ENCODE measurements at regions not wholly inside any gene's neighbourhood (a gene's known extent, or its start where the extent isn't known, plus 50 kb on each side); places are given as distances from the start of the nearest gene placed in this dataset.

DNA sequence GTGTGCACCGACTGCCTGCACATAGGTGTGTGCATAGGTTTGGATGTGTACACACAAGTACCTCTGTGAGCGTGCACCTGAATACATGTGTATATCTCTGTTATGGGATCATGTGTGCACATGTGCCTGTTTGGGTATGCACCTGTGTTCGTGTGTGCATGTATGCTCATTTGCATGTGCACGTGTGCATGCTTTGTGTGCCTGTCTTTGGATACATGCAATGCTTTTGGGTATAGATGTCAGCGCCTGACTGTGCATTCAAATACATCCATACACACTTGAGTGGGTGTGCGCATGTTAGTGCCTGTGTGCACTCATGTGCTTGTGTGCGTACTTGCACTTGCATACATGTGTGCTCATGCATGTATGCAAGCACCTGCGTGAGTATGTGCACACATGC is 258.1 kb downstream of the IRX2 start:
- DNase-seq (ENCODE audit: low spot score): no peak

DNA sequence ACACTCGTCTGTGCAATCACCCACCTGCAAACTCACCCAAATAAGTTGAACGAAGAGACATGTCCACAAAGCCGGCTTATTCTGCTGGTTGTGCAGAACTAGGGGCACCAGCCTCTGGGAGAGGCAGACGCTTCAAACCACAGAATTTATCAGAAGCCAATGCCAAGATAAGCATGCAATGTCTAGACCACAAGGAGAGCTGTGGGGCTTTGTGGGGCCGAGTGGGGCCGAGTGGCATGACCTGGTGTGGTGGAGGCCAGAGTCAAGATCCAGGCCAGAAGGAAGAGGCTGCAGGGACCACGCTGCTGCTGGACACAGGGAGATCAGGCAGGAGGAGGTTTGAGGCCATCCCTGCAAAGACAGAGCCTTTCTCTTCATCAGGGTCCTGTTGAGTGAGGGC is 259.0 kb downstream of the IRX2 start:
- DNase-seq (ENCODE audit: low spot score): no peak

- no peak for DNase-seq (ENCODE audit: low spot score)
Observed at GRCh38 chr5:2491846-2492245, 259.6 kb downstream of the IRX2 start.

- DNase-seq (ENCODE audit: low spot score): no peak
Observed at GRCh38 chr5:2489306-2489705, 262.2 kb downstream of the IRX2 start.

DNA sequence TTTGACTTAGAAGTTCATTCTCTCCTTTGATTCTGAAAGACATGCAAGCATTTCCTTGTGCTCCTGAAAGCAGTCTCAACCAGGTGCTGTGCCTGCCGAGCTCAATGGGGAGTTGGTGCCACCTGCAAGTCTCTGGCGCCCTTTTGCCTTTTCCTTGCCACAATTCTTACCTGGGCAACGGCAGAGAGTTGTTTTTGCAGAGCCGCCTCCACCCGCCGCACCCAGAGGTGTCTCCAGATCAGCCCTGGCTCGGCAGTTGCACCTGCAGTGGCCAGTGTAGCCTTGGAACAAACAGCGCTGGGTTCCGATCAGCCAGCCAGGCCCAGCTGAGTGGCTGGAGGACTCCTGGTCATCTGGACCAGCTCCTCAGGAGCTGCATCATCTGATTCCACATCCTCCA is 262.9 kb downstream of the IRX2 start:
- DNase-seq (ENCODE audit: low spot score): no peak

GRCh38 chr5:2487152-2487763 is 264.2 kb downstream of the IRX2 start:
- DNase-seq (ENCODE audit: low spot score): no peak

- no peak for DNase-seq (ENCODE audit: low spot score)
Observed at GRCh38 chr5:2486373-2486772, 265.1 kb downstream of the IRX2 start.

GRCh38 chr5:2482778-2483177 is 268.7 kb downstream of the IRX2 start:
- DNase-seq (ENCODE audit: low spot score): no peak

- DNase-seq (ENCODE audit: low spot score): no peak
Observed at GRCh38 chr5:2480871-2481270, 270.6 kb downstream of the IRX2 start.

GRCh38 chr5:2475902-2476301 is 275.6 kb downstream of the IRX2 start:
- no peak for DNase-seq (ENCODE audit: low spot score)

GRCh38 chr5:2472670-2473069 is 278.8 kb downstream of the IRX2 start:
- DNase-seq (ENCODE audit: low spot score): no peak

- DNase-seq (ENCODE audit: low spot score): no peak
Observed at GRCh38 chr5:2471152-2471879, 280.2 kb downstream of the IRX2 start.

DNA sequence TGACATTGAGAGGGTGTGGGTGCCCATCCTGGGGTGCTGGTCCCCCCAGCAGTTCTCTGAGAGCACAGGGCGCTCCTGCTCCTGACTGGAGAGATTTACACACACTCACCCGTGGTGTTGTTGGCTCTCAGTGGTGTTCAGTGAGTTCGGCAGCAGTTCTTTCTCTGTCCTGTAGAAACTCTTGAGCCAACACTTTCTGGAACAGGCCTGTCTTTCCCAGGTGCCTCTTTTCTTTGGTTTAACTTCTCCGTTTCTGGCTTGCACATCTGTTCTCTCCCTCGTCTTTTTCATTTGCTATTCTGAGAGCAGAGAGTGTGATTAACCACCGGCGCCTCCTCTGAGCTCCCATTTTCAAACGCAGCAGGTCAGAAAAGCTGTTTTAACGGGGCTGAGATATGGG is 284.5 kb downstream of the IRX2 start:
- DNase-seq (ENCODE audit: low spot score): no peak

- DNase-seq (ENCODE audit: low spot score): no peak
Observed at GRCh38 chr5:2465383-2465782, 286.1 kb downstream of the IRX2 start.

DNA sequence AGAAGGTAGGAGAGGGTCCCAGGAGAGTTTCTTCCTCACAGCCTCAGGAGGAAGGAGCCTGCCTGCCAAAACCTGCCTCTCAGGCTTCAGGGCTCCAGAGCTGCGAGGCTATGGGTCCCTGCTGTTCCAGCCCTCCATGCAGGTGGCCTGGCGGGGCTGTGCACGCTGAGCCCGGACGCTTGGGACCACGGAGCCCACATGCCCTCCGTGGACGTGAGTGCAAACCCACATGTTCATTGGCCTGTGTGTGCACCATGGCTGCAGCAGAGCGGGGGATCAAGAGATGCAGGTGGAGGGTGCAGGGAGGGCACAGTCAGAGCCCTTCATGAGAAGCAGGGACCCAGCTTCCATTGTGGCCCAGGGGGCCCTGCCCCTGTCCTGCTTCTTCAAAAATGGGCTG is 287.3 kb downstream of the IRX2 start:
- no peak for DNase-seq (ENCODE audit: low spot score)

- no peak for DNase-seq (ENCODE audit: low spot score)
Observed at GRCh38 chr5:2461701-2462691, 289.5 kb downstream of the IRX2 start.

- no peak for DNase-seq (ENCODE audit: low spot score)
Observed at GRCh38 chr5:2460098-2460497, 291.4 kb downstream of the IRX2 start.

DNA sequence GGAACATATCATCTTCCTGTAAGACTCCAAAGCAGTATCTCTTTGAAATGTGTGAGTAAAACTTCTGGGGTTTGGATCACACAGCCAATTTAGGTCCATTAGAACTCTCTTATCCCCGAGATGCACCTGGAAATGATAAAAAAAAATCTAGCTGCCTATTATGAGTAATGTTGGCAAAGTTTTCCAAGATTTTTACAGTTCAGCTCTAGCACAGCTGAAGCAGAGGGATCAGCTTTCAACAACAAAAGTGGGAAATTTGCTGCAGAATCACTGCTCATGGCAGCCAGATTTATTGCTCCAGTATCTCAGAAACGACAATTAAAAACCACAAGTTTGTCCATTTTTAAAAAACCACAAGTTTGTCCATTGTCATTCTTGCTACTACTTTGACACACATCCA is 292.2 kb downstream of the IRX2 start:
- no peak for DNase-seq (ENCODE audit: low spot score)

DNA sequence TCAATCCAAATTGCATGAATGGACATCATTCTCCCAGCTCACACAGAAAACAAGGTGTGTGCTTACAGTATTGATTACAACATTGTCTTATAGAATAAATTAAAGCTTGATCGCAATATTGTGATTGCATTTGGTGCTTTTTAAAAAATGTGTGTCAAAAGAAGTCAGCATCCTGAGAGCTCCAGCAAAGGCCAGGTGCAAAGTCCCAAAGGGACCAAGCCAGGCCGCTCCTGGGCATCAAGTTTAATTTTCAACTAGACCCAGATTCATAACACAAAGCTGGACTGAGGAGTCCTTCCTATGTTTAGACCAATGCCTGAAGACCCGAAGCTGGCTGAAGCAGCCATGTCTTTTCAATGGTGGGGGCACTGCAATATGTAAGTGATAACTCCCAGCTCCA is 295.6 kb downstream of the IRX2 start:
- no peak for DNase-seq (ENCODE audit: low spot score)

DNA sequence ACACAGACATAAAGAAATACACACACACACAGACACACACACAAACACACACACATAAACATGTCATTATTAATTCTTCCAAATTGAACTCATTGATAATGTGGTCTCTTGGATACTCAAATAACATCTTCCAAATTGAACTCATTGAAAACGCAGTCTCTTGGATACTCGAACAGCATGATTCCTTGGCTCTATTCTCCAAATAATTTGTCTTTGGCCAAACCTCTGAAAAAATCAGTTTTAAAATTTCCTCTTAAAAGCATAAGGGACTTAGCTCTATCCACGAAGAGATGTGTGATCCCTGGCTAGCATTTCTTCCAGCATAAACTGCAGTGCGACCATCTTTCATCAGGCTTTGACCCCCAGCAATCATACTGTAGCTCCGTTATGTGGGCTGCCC is 296.6 kb downstream of the IRX2 start:
- no peak for DNase-seq (ENCODE audit: low spot score)

DNA sequence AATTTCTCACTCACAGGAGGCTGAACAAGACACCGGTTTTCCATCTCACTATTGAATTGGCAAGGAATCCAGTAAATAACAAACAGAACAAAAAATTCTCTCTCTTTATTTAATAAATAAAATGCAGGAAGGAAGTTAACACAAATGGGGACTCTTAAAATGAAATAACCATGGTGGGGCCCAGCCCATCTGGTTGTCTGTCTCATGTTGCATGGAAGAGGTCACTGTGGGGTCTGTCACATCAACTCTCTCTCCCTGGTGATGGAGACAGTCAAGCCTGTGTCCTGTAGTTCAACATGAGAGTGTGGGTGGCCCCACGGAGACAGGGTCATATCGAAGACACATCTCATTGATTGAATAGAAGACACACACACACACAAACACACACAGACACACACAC is 297.7 kb downstream of the IRX2 start:
- no peak for DNase-seq (ENCODE audit: low spot score)

GRCh38 chr5:2451100-2451499 is 300.4 kb downstream of the IRX2 start:
- no peak for DNase-seq (ENCODE audit: low spot score)

Measured in pons (tissue), 1 donor.